SH-SY5Y (cell line): ENCODE measurements at regions not wholly inside any gene's neighbourhood (a gene's known extent, or its start where the extent isn't known, plus 50 kb on each side); places are given as distances from the start of the nearest gene placed in this dataset.

Source experiments
- GATA2 ChIP-seq: IDR thresholded peaks from 2 replicates; pipeline ENCODE4 v1.6.1; 2011; ENCODE audit warnings: mild to moderate bottlenecking, low read depth, low read length
- GATA3 ChIP-seq: IDR thresholded peaks from 2 replicates; pipeline ENCODE4 v1.6.1; 2011; ENCODE audit warnings: low read depth, mild to moderate bottlenecking, low read length, moderate library complexity

DNA sequence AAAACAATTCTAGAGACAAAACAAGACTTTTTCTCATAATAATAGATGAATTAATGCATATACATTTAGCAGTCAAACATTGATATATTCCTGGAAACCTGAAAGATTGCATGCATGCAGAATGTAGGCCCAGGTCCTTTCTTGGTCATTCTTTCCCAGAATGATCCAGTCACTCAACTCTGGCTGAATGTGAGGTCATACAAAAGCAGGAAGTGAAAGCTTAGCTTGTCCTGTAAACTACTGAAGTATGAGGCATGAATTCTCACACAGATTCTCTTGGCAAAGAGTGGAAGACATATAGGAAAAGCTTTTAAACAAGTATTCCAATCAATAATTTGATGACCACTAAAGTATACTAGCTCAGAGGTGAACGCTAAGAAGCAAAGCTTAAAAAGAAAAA is 253.9 kb downstream of the PPP1R3A start:
- TF ChIP-seq GATA2, result no peak
- no peak for TF ChIP-seq GATA3
